IMR-90 (cell line): ENCODE measurements at regions not wholly inside any gene's neighbourhood (a gene's known extent, or its start where the extent isn't known, plus 50 kb on each side); places are given as distances from the start of the nearest gene placed in this dataset.
"Not testable (repeated sequence)": the region's sequence is repeated elsewhere in the genome, so short reads cannot be mapped to it uniquely, and the experiment has no call there.

Source experiments
- CHD1 ChIP-seq: IDR thresholded peaks from 2 replicates; pipeline ENCODE4 v1.6.1; 2012; ENCODE audit warnings: low read depth, low read length, improper control_type of control experiment
- CTCF ChIP-seq: conservative IDR thresholded peaks from 2 replicates; pipeline ENCODE4 v1.5.1; 2012; ENCODE audit warnings: mild to moderate bottlenecking, low read depth, low read length, improper control_type of control experiment
- NFE2L2 ChIP-seq: fragments of 150-350 bp; IDR thresholded peaks from 2 replicates; pipeline ENCODE4 v1.6.1; 2016; ENCODE audit warnings: low read depth, mild to moderate bottlenecking, low read length
- POLR2A ChIP-seq: IDR thresholded peaks from 2 replicates; pipeline ENCODE4 v1.6.1; 2012; ENCODE audit warnings: mild to moderate bottlenecking, low read depth, low read length
- SMC3 ChIP-seq: fragments of 150-350 bp; IDR thresholded peaks from 2 replicates; pipeline ENCODE4 v1.6.1; 2016; ENCODE audit warnings: low read depth, mild to moderate bottlenecking, antibody characterized with exemption, low read length, moderate library complexity
- USF2 ChIP-seq: fragments of 150-350 bp; IDR thresholded peaks from 2 replicates; pipeline ENCODE4 v1.6.1; 2017; ENCODE audit warnings: mild to moderate bottlenecking, antibody characterized with exemption, low read length, low read depth

GRCh38 chrX:93055264-93055663 lies 618.1 kb downstream of the NAP1L3 start:
- TF ChIP-seq CTCF, POLR2A, NFE2L2, CHD1, SMC3, USF2: not testable (repeated sequence)
